HCT116 (cell line): ENCODE measurements at regions not wholly inside any gene's neighbourhood (a gene's known extent, or its start where the extent isn't known, plus 50 kb on each side); places are given as distances from the start of the nearest gene placed in this dataset.
A peak's percentile ranks its signal among the peaks of the same experiment; 100 is the strongest.

ENCODE experiments used
- ATAC-seq: fragments of 200-7000 bp; cut with Tn5 transposase; 2 replicates; pipeline ENCODE4 v1.9.1; 2020; ENCODE audit warnings: mild to moderate bottlenecking, moderate library complexity
- BruUV-seq: library from RNA; stranded (reverse); fragments of 400-500 nt; replicated peaks from 2 replicates; lab custom pipeline; 2021; lab: Mats Ljungman, UMichigan
- CTCF ChIA-PET: fragments of 300-600 bp; sonication (Branson Sonifier 250); formaldehyde crosslinking; loops from one replicate; lab custom pipeline; 2021; ENCODE audit warnings: antibody characterized with exemption; lab: Charles Lee
- POLR2A ChIA-PET: fragments of 300-600, 350-600 bp; sonication (Branson Sonifier 250); formaldehyde crosslinking; loops from one replicate; lab custom pipeline; 2021; ENCODE audit warnings: antibody characterized with exemption; lab: Charles Lee
- RAD21 ChIA-PET, 2 experiments: fragments of 300-600 bp; sonication (Branson Sonifier 250); formaldehyde crosslinking; loops; one replicate each; lab custom pipeline; 2023; ENCODE audit warnings: low total read pairs in 2 of 2; ENCODE audit not compliant: uncharacterized antibody in 2 of 2, unreplicated experiment in 2 of 2, low non-redundant PET in 1 of 2; lab: Charles Lee
- DNase-seq: peaks from one replicate; pipeline ENCODE4 v3.0.0-alpha.2; 2010; ENCODE audit warnings: low read depth, low spot score
- H2AFZ ChIP-seq: fragments of 200-600 bp; shearing (Covaris generic), sonication (generic); 2 replicates; pipeline ENCODE4 v1.6.1; 2017; ENCODE audit warnings: low read depth, mixed run types, mixed read lengths, antibody characterized with exemption, low read length; ENCODE audit not compliant: poor library complexity, severe bottlenecking
- H3K27ac ChIP-seq: 2 replicates; pipeline ENCODE4 v1.5.1; 2012; ENCODE audit warnings: low read depth, low read length
- H3K27me3 ChIP-seq: fragments of 200-600 bp; sonication (generic); 2 replicates; pipeline ENCODE4 v1.6.1; 2016; ENCODE audit warnings: mixed run types, low read length, mixed read lengths; ENCODE audit not compliant: insufficient read depth
- H3K36me3 ChIP-seq, 2 experiments: fragments of 200-500 bp in 1 of 2; fragments of 200-600 bp in 1 of 2; sonication (Bioruptor generic) in 1 of 2; sonication (generic) in 1 of 2; 2 replicates each; pipeline versions ENCODE4 v1.5.1 to v1.6.1; 2014 to 2016; ENCODE audit warnings: low read length in 2 of 2, inconsistent platforms in 1 of 2, mixed read lengths in 1 of 2, mixed run types in 1 of 2; ENCODE audit not compliant: insufficient read depth in 2 of 2, control insufficient read depth in 1 of 2
- H3K4me1 ChIP-seq, 2 experiments: fragments of 200-600 bp in 1 of 2; sonication (generic) in 1 of 2; 2 replicates each; pipeline versions ENCODE4 v1.5.1 to v1.6.1; 2012 to 2017; ENCODE audit warnings: low read length in 2 of 2, inconsistent platforms in 1 of 2, mild to moderate bottlenecking in 1 of 2, mixed read lengths in 1 of 2, mixed run types in 1 of 2, moderate library complexity in 1 of 2; ENCODE audit not compliant: insufficient read depth in 2 of 2, control insufficient read depth in 1 of 2
- H3K4me2 ChIP-seq: fragments of 200-600 bp; sonication (generic); 2 replicates; pipeline ENCODE4 v1.6.1; 2017; ENCODE audit warnings: mixed run types, low read length, mixed read lengths
- H3K4me3 ChIP-seq, 2 experiments: fragments of 200-600 bp in 1 of 2; sonication (generic) in 1 of 2; replicated peaks in 1 of 2; 2 replicates each; pipeline ENCODE4 v1.5.1; 2011 to 2016; ENCODE audit warnings: low read length in 2 of 2, control low read depth in 1 of 2, low read depth in 1 of 2, mild to moderate bottlenecking in 1 of 2, mixed read lengths in 1 of 2, mixed run types in 1 of 2
- H3K79me2 ChIP-seq: fragments of 200-600 bp; sonication (generic); 2 replicates; pipeline ENCODE4 v1.6.1; 2017; ENCODE audit warnings: mild to moderate bottlenecking, mixed run types, low read length, moderate library complexity, mixed read lengths; ENCODE audit not compliant: insufficient read depth
- H3K9ac ChIP-seq: fragments of 200-600 bp; sonication (generic); 2 replicates; pipeline ENCODE4 v1.6.1; 2016; ENCODE audit warnings: low read length, mixed read lengths
- H3K9me2 ChIP-seq: fragments of 200-600 bp; sonication (generic), shearing (Covaris generic); 2 replicates; pipeline ENCODE4 v1.6.1; 2017; ENCODE audit warnings: mixed run types, mild to moderate bottlenecking, moderate library complexity; ENCODE audit not compliant: insufficient read depth
- H3K9me3 ChIP-seq, 2 experiments: fragments of 200-500 bp in 1 of 2; fragments of 200-600 bp in 1 of 2; sonication (Bioruptor generic) in 1 of 2; sonication (generic) in 1 of 2; 2 replicates each; pipeline ENCODE4 v1.6.1; 2014 to 2017; ENCODE audit warnings: low read length in 2 of 2, mixed read lengths in 2 of 2, inconsistent platforms in 1 of 2, low read depth in 1 of 2, mild to moderate bottlenecking in 1 of 2, mixed run types in 1 of 2, moderate library complexity in 1 of 2; ENCODE audit not compliant: control insufficient read depth in 1 of 2, insufficient read depth in 1 of 2
- H4K20me1 ChIP-seq: fragments of 200-600 bp; sonication (generic), shearing (Covaris generic); 2 replicates; pipeline ENCODE4 v1.6.1; 2017; ENCODE audit warnings: mixed run types, mild to moderate bottlenecking, moderate library complexity; ENCODE audit not compliant: insufficient read depth
- ATF3 ChIP-seq: IDR thresholded peaks from 2 replicates; pipeline ENCODE4 v1.6.1; 2012
- CTCF ChIP-seq, 3 experiments: fragments of 200-600 bp in 1 of 3; sonication (generic) in 1 of 3; IDR thresholded peaks in 2 of 3; conservative IDR thresholded peaks in 1 of 3; 2 replicates each; pipeline ENCODE4 v1.5.1; 2012 to 2017; ENCODE audit warnings: low read depth in 2 of 3, low read length in 2 of 3, antibody characterized with exemption in 1 of 3, borderline replicate concordance in 1 of 3, control low read depth in 1 of 3, mild to moderate bottlenecking in 1 of 3, mixed read lengths in 1 of 3, mixed run types in 1 of 3, moderate library complexity in 1 of 3; ENCODE audit not compliant: insufficient read depth in 1 of 3
- EZH2 ChIP-seq: fragments of 200-600 bp; sonication (generic); IDR thresholded peaks from 2 replicates; pipeline ENCODE4 v1.6.1; 2017; ENCODE audit warnings: antibody characterized with exemption, mixed run types
- FOSL1 ChIP-seq: IDR thresholded peaks from 2 replicates; pipeline ENCODE4 v1.6.1; 2012; ENCODE audit warnings: low read depth
- MAX ChIP-seq: IDR thresholded peaks from 2 replicates; pipeline ENCODE4 v1.6.1; 2012
- RAD21 ChIP-seq: IDR thresholded peaks from 2 replicates; pipeline ENCODE4 v1.6.1; 2012; ENCODE audit warnings: low read depth, mild to moderate bottlenecking
- SIN3A ChIP-seq: IDR thresholded peaks from 2 replicates; pipeline ENCODE4 v1.6.1; 2012; ENCODE audit warnings: low read depth
- SRF ChIP-seq: IDR thresholded peaks from 2 replicates; pipeline ENCODE4 v1.6.1; 2012; ENCODE audit warnings: low read depth
- ZNF274 ChIP-seq: fragments of 200-500 bp; sonication (Bioruptor generic); IDR thresholded peaks from 2 replicates; pipeline ENCODE4 v1.6.1; 2014; ENCODE audit warnings: mild to moderate bottlenecking, low read depth, low read length, inconsistent platforms
- intact Hi-C: fragments of 100-400 bp; cut with micrococcal nuclease; formaldehyde crosslinking; loops from 2 replicates; pipeline ENCODE4 v1.10.0; 2022

GRCh38 chr4:131638781-131639180 lies 1510.3 kb upstream of the PCDH10 start:
- Histone ChIP-seq H3K79me2 (no peaks in the 10 kb centered on the region), H3K4me1 (no peaks in the 10 kb centered on the region), H3K9me3 (no peaks in the 10 kb centered on the region), H2AFZ (no peak overlapping the region), H3K9me2 (no peaks in the 10 kb centered on the region), H3K27me3 (no peaks in the 10 kb centered on the region), H3K4me2 (no peak overlapping the region), H3K9ac (no peak overlapping the region), H3K36me3 (no peaks in the 10 kb centered on the region), H4K20me1 (no peaks in the 10 kb centered on the region), H3K4me3 (no peak overlapping the region), H3K27ac (no peak overlapping the region)
- BruUV-seq: no TSS peak
- TF ChIP-seq ZNF274 (no peak), ATF3 (no peak), MAX (no peak), CTCF (IDR thresholded peaks at IDR 0.05 in 2 of 3, conservative IDR thresholded peaks at IDR 0.05 in 1 of 3; ENCODE audit: borderline replicate concordance in 1 of 3, insufficient read depth in 1 of 3, low read depth in 2 of 3, low read length in 2 of 3) (no peak), SRF (no peak), EZH2 (no peak), SIN3A (no peak)
- ATAC-seq (no peak), DNase-seq (no peak)
- ChIA-PET CTCF (no interaction called here), POLR2A (no interaction called here), RAD21 (no interaction called here)
- intact Hi-C loops: no loop called here

- Histone ChIP-seq H3K36me3 (no peaks in the 10 kb centered on the region), H3K9ac (no peak overlapping the region), H3K79me2 (no peaks in the 10 kb centered on the region), H4K20me1 (no peaks in the 10 kb centered on the region), H3K9me2 (no peaks in the 10 kb centered on the region), H2AFZ (peak overlapping the region; percentile 24), H3K4me1 (no peaks in the 10 kb centered on the region), H3K4me3 (no peak overlapping the region), H3K27me3 (no peaks in the 10 kb centered on the region), H3K9me3 (no peaks in the 10 kb centered on the region), H3K27ac (no peak overlapping the region), H3K4me2 (no peak overlapping the region)
- DNase-seq: peak; percentile 35
- ATAC-seq: peak; percentile 81
- CTCF ChIA-PET: interaction anchor here (1.0 to 2.1 kb wide), 2 partner anchors 548 to 552 kb away, joined by 5 to 9 read pairs; no protein-coding TSS in a partner anchor
- no TSS peak for BruUV-seq
- RAD21 ChIA-PET: no interaction called here
- TF ChIP-seq FOSL1 (no peak), CTCF (IDR thresholded peaks at IDR 0.05 in 2 of 3, conservative IDR thresholded peaks at IDR 0.05 in 1 of 3; ENCODE audit: borderline replicate concordance in 1 of 3, insufficient read depth in 1 of 3, low read depth in 2 of 3, low read length in 2 of 3) (peak; percentile 32 to 64 (median 59); a peak in 5 of 6 replicates), RAD21 (peak; percentile 69)
- intact Hi-C loops: loop anchor here (5.0 kb wide), 1 partner anchor 547 kb away; no protein-coding TSS in a partner anchor
- POLR2A ChIA-PET: no interaction called here
Observed at GRCh38 chr4:131644619-131645018, 1504.5 kb upstream of the PCDH10 start.
